Gastrocnemius medialis (tissue), 4 donors: ENCODE measurements at regions not wholly inside any gene's neighbourhood (a gene's known extent, or its start where the extent isn't known, plus 50 kb on each side); places are given as distances from the start of the nearest gene placed in this dataset.

Source experiments
- ATAC-seq, 2 donors: fragments of 150-250 bp; one replicate each; pipeline ENCODE4 v1.9.1; 2016
- DNase-seq, 2 donors: peaks; one replicate each; pipeline ENCODE4 v3.0.0-alpha.2; 2019
- H3K27ac ChIP-seq, 4 donors: fragments of 200-600 bp; sonication (generic); 1 replicate in 1 of 4; 2 replicates in 3 of 4; pipeline ENCODE4 v1.5.1; 2016 to 2018; ENCODE audit warnings: mild to moderate bottlenecking in 2 of 4, moderate library complexity in 1 of 4
- H3K27me3 ChIP-seq, 3 donors: fragments of 200-600 bp; sonication (generic) in 2 of 3; 1 replicate in 1 of 3; 2 replicates in 2 of 3; pipeline versions ENCODE4 v1.5.1 to v1.6.0; 2016 to 2019; ENCODE audit warnings: mild to moderate bottlenecking in 1 of 3, moderate library complexity in 1 of 3
- H3K36me3 ChIP-seq, 2 donors: fragments of 200-600 bp; sonication (generic) in 1 of 2; one replicate each; pipeline ENCODE4 v1.5.1; 2017 to 2018
- H3K4me1 ChIP-seq, 2 donors: fragments of 200-600 bp; sonication (generic) in 1 of 2; one replicate each; pipeline ENCODE4 v1.5.1; 2016 to 2017; ENCODE audit warnings: mild to moderate bottlenecking in 2 of 2
- H3K4me3 ChIP-seq, 4 donors: fragments of 200-600 bp; sonication (generic) in 3 of 4; 1 replicate in 1 of 4; 2 replicates in 3 of 4; pipeline ENCODE4 v1.5.1; 2016 to 2019; ENCODE audit warnings: mild to moderate bottlenecking in 2 of 4
- H3K9me3 ChIP-seq, 3 donors: fragments of 200-600 bp; sonication (generic) in 2 of 3; 1 replicate in 1 of 3; 2 replicates in 2 of 3; pipeline ENCODE4 v1.5.1; 2016 to 2019
- POLR2A ChIP-seq, 2 donors: fragments of 450-650 bp; IDR thresholded peaks; one replicate each; pipeline ENCODE4 v1.6.1; 2017; ENCODE audit warnings: antibody characterized with exemption in 2 of 2, mild to moderate bottlenecking in 2 of 2, moderate library complexity in 2 of 2
- in situ Hi-C, 4 donors: fragments of 200-750 bp; cut with MboI; loops; one replicate each; pipeline versions ENCODE4 v1.15.0 to v1.8.0; 2017; ENCODE audit warnings: low sequenced_read_pairs in 4 of 4
- intact Hi-C: fragments of 100-400 bp; cut with DNase I; formaldehyde crosslinking; loops from one replicate; pipeline ENCODE4 v1.15.1; 2023; ENCODE audit warnings: low total_unique reads
- TF ChIP-seq, protein P1 (sequence below), 5 experiments: fragments of 450-650 bp in 3 of 5; fragments of 200-600 bp in 2 of 5; sonication (generic) in 2 of 5; IDR thresholded peaks in 4 of 5; conservative IDR thresholded peaks in 1 of 5; 1 replicate in 4 of 5; 2 replicates in 1 of 5; pipeline ENCODE4 v1.5.1; 2016 to 2019; ENCODE audit warnings: antibody characterized with exemption in 5 of 5, mild to moderate bottlenecking in 3 of 5, moderate library complexity in 3 of 5

DNA sequence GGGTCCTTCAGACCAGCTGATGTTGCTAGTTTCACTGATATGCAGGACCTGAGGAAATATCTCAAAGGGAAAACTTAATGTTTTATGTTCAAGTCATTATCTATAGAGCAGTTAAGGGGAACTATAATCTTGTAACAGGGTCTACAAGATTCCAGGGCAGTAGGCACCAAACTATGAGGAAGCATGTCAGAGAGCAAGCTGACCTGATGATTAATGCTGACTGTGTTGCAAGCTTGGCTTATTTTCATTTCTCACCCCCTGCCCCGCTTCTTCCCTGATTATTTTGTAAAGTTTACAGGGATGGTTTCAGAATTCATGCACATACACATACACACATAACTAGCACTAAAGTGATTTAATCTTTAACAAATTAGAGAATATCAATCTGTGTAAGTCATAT lies 84.3 kb upstream of the CACNA2D1 start:
- H3K36me3 ChIP-seq, result no peaks in the 10 kb centered on the region
- no peak for DNase-seq
- no peak for ATAC-seq
- intact Hi-C loops (no loop called here), in situ Hi-C loops (no loop called here)
- H3K27me3 ChIP-seq, result no peaks in the 10 kb centered on the region
- no peak overlapping the region for H3K4me3 ChIP-seq
- H3K4me1 ChIP-seq, result no peaks in the 10 kb centered on the region
- H3K27ac ChIP-seq, result no peak overlapping the region
- TF ChIP-seq, protein P1, sequence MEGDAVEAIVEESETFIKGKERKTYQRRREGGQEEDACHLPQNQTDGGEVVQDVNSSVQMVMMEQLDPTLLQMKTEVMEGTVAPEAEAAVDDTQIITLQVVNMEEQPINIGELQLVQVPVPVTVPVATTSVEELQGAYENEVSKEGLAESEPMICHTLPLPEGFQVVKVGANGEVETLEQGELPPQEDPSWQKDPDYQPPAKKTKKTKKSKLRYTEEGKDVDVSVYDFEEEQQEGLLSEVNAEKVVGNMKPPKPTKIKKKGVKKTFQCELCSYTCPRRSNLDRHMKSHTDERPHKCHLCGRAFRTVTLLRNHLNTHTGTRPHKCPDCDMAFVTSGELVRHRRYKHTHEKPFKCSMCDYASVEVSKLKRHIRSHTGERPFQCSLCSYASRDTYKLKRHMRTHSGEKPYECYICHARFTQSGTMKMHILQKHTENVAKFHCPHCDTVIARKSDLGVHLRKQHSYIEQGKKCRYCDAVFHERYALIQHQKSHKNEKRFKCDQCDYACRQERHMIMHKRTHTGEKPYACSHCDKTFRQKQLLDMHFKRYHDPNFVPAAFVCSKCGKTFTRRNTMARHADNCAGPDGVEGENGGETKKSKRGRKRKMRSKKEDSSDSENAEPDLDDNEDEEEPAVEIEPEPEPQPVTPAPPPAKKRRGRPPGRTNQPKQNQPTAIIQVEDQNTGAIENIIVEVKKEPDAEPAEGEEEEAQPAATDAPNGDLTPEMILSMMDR (IDR thresholded peaks at IDR 0.05 in 4 of 5, conservative IDR thresholded peaks at IDR 0.05 in 1 of 5), result no peak
- TF ChIP-seq POLR2A (IDR thresholded peaks at IDR 0.05), result no peak
- no peaks in the 10 kb centered on the region for H3K9me3 ChIP-seq

GRCh38 chr7:82521906-82522445 lies 78.4 kb upstream of the CACNA2D1 start:
- H3K27me3 ChIP-seq, result no peaks in the 10 kb centered on the region
- H3K27ac ChIP-seq, result no peak overlapping the region
- H3K4me1 ChIP-seq, result no peaks in the 10 kb centered on the region
- DNase-seq (no peak), ATAC-seq (no peak)
- H3K4me3 ChIP-seq, result no peak overlapping the region
- no peak for TF ChIP-seq POLR2A (IDR thresholded peaks at IDR 0.05)
- TF ChIP-seq, protein P1 (IDR thresholded peaks at IDR 0.05 in 4 of 5, conservative IDR thresholded peaks at IDR 0.05 in 1 of 5), result no peak
- H3K9me3 ChIP-seq, result no peaks in the 10 kb centered on the region
- in situ Hi-C loops (no loop called here), intact Hi-C loops (no loop called here)
- no peaks in the 10 kb centered on the region for H3K36me3 ChIP-seq

DNA sequence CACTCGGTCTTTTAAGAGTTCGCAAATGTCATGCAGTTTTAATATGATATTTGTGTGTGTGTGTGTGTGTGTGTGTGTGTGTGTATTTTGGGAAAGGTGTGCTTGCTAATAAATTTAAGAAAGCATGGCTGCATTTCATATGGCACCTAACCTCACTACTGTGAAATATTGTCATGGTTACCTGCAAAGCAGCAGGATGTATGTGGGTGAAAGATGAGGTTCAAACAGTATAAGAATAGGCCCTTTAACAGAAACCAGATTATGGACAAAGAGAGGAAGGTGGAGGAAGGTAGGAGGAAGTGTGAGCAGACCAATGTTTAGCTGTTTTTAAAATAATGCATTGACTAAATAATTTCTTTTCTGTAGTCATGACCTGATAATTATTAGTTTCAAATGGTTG lies 73.5 kb upstream of the CACNA2D1 start:
- DNase-seq (no peak), ATAC-seq (no peak)
- H3K27me3 ChIP-seq, result no peaks in the 10 kb centered on the region
- no peak overlapping the region for H3K4me3 ChIP-seq
- no peaks in the 10 kb centered on the region for H3K4me1 ChIP-seq
- intact Hi-C loops (no loop called here), in situ Hi-C loops (no loop called here)
- H3K36me3 ChIP-seq, result no peaks in the 10 kb centered on the region
- no peaks in the 10 kb centered on the region for H3K9me3 ChIP-seq
- TF ChIP-seq, protein P1 (IDR thresholded peaks at IDR 0.05 in 4 of 5, conservative IDR thresholded peaks at IDR 0.05 in 1 of 5), result no peak
- no peak for TF ChIP-seq POLR2A (IDR thresholded peaks at IDR 0.05)
- H3K27ac ChIP-seq, result no peak overlapping the region

DNA sequence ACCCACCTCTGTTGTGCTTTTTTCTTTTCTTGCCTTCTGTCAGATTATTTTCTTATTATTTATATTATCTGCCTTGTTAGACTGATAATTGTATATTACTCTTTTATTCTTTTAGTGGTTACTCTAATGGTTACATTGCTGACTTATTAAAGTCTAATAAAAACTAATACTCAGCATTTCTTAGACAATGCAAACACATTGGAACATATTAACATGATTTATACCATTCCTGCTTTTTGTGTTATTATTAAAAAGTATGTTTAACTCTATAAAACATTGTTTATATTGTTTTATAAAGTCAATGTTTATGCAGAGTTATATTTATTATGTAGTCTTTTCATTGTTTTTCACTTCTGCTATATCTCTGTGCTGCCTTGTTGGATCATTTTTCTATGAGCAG lies 68.0 kb upstream of the CACNA2D1 start:
- H3K36me3 ChIP-seq, result no peaks in the 10 kb centered on the region
- H3K9me3 ChIP-seq, result no peaks in the 10 kb centered on the region
- in situ Hi-C loops (no loop called here), intact Hi-C loops (no loop called here)
- H3K4me1 ChIP-seq, result no peaks in the 10 kb centered on the region
- TF ChIP-seq POLR2A (IDR thresholded peaks at IDR 0.05), result no peak
- TF ChIP-seq, protein P1 (IDR thresholded peaks at IDR 0.05 in 4 of 5, conservative IDR thresholded peaks at IDR 0.05 in 1 of 5), result no peak
- no peak overlapping the region for H3K27ac ChIP-seq
- H3K27me3 ChIP-seq, result no peaks in the 10 kb centered on the region
- ATAC-seq (no peak), DNase-seq (no peak)
- H3K4me3 ChIP-seq, result no peak overlapping the region
